GM21423 (cell line): ENCODE measurements at regions not wholly inside any gene's neighbourhood (a gene's known extent, or its start where the extent isn't known, plus 50 kb on each side); places are given as distances from the start of the nearest gene placed in this dataset.

ENCODE experiments used
- ATAC-seq: cut with Tn5 transposase; IDR thresholded peaks from one replicate; pipeline ENCODE4 v1.9.1; 2021; ENCODE audit warnings: mild to moderate bottlenecking, moderate library complexity; ENCODE audit not compliant: unreplicated experiment

- ATAC-seq, result no peak
Measured at GRCh38 chr4:4775493-4776004, 83.9 kb upstream of the MSX1 start.

- ATAC-seq, result no peak
Measured at GRCh38 chr4:4772534-4772933, 86.9 kb upstream of the MSX1 start.

- no peak for ATAC-seq
Measured at GRCh38 chr4:4771160-4771559, 88.3 kb upstream of the MSX1 start.

- ATAC-seq, result no peak
Measured at GRCh38 chr4:4770610-4771009, 88.9 kb upstream of the MSX1 start.

GRCh38 chr4:4766564-4766963, 92.9 kb upstream of the MSX1 start:
- ATAC-seq, result no peak

GRCh38 chr4:4765811-4766210, 93.7 kb upstream of the MSX1 start:
- no peak for ATAC-seq

- ATAC-seq, result no peak
Measured at GRCh38 chr4:4764558-4764905, 94.9 kb upstream of the MSX1 start.

- ATAC-seq, result no peak
Measured at GRCh38 chr4:4763822-4764557, 95.5 kb upstream of the MSX1 start.

GRCh38 chr4:4762909-4763821, 96.3 kb upstream of the MSX1 start:
- ATAC-seq, result peak; percentile 85

- no peak for ATAC-seq
Measured at GRCh38 chr4:4762300-4762699, 97.2 kb upstream of the MSX1 start.

- ATAC-seq, result no peak
Measured at GRCh38 chr4:4761128-4761982, 98.1 kb upstream of the MSX1 start.

GRCh38 chr4:4759883-4760282, 99.6 kb upstream of the MSX1 start:
- no peak for ATAC-seq

GRCh38 chr4:4759232-4759631, 100.2 kb upstream of the MSX1 start:
- ATAC-seq, result no peak

- peak; percentile 29 for ATAC-seq
Measured at GRCh38 chr4:4758681-4759080, 100.8 kb upstream of the MSX1 start.

- no peak for ATAC-seq
Measured at GRCh38 chr4:4755306-4755705, 104.2 kb upstream of the MSX1 start.

GRCh38 chr4:4754641-4755040, 104.8 kb upstream of the MSX1 start:
- ATAC-seq, result no peak

GRCh38 chr4:4753643-4754042, 105.8 kb upstream of the MSX1 start:
- ATAC-seq, result no peak

- ATAC-seq, result no peak
Measured at GRCh38 chr4:4752576-4753401, 106.7 kb upstream of the MSX1 start.

- ATAC-seq, result no peak
Measured at GRCh38 chr4:4752025-4752424, 107.4 kb upstream of the MSX1 start.

- ATAC-seq, result no peak
Measured at GRCh38 chr4:4750187-4750586, 109.3 kb upstream of the MSX1 start.
